Fibroblast of the aortic adventitia (primary cell): ENCODE measurements at regions not wholly inside any gene's neighbourhood (a gene's known extent, or its start where the extent isn't known, plus 50 kb on each side); places are given as distances from the start of the nearest gene placed in this dataset.

Experiments
- DNase-seq: peaks from one replicate; pipeline ENCODE4 v3.0.0-alpha.2; 2010; ENCODE audit warnings: low read depth
- H3K4me3 ChIP-seq: 2 replicates; pipeline ENCODE4 v1.5.1; 2011; ENCODE audit warnings: low read depth, mild to moderate bottlenecking, control low read depth, low read length, moderate library complexity
- CTCF ChIP-seq: IDR thresholded peaks from 2 replicates; pipeline ENCODE4 v1.5.1; 2011; ENCODE audit warnings: mild to moderate bottlenecking, low read length, control low read depth, inconsistent platforms; ENCODE audit not compliant: insufficient read depth

- no peak for DNase-seq
- TF ChIP-seq CTCF = no peak
- H3K4me3 ChIP-seq = no peak overlapping the region
Measured at GRCh38 chr9:1771094-1771789, 243.9 kb upstream of the SMARCA2 start.

GRCh38 chr9:1775230-1775629 lies 239.9 kb upstream of the SMARCA2 start:
- no peak for DNase-seq
- H3K4me3 ChIP-seq = no peak overlapping the region
- no peak for TF ChIP-seq CTCF

- H3K4me3 ChIP-seq = no peak overlapping the region
- no peak for DNase-seq
- TF ChIP-seq CTCF = no peak
Measured at GRCh38 chr9:1776668-1777067, 238.5 kb upstream of the SMARCA2 start.

- no peak for TF ChIP-seq CTCF
- DNase-seq = no peak
Measured at GRCh38 chr9:1791191-1791590, 224.0 kb upstream of the SMARCA2 start.

GRCh38 chr9:1794547-1795270 lies 220.4 kb upstream of the SMARCA2 start:
- TF ChIP-seq CTCF = no peak
- DNase-seq = no peak

More at GRCh38 chr9:1791191-1791590, 224.0 kb upstream of the SMARCA2 start:
- no peak overlapping the region for H3K4me3 ChIP-seq

GRCh38 chr9:1804128-1804865 lies 210.8 kb upstream of the SMARCA2 start:
- DNase-seq = no peak
- no peak for TF ChIP-seq CTCF
- H3K4me3 ChIP-seq = no peak overlapping the region

More at GRCh38 chr9:1794547-1795270, 220.4 kb upstream of the SMARCA2 start:
- H3K4me3 ChIP-seq = no peak overlapping the region
